ENCODE measurements at regions not wholly inside any gene's neighbourhood (a gene's known extent, or its start where the extent isn't known, plus 50 kb on each side); places are given as distances from the start of the nearest gene placed in this dataset.
"Not testable (repeated sequence)": the region's sequence is repeated elsewhere in the genome, so short reads cannot be mapped to it uniquely, and the experiment has no call there.

DNA sequence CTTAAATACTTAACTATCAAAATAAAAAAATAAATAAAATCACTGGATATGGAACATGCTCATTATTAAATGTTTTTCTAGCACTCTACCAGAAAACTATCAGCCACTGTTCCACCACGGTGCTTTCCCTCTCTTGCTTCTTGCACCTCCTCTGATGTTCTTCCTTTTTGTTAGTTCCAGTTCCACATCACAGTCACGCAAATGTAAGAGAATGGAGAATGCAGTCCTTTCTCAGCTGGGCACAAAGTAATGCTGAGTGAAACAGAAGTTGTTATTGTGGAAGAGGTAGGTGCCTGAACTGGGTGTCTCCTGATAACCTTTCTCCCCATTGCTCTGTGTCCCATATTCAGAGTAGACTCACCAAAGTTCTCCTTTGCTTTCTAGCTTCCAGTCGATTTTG lies 1116.9 kb upstream of the TMEM132C start:
- Histone ChIP-seq H3K36me3 (ENCODE audit: control insufficient read depth in 2 of 2, insufficient read depth in 2 of 2, low read length in 1 of 2) (no peaks in the 10 kb centered on the region), H3K4me3 (ENCODE audit: low read length in 2 of 2) (no peak overlapping the region), H3K4me1 (ENCODE audit: control insufficient read depth in 2 of 2, insufficient read depth in 2 of 2, low read length in 2 of 2) (peaks cover 0 to 3% of the 10 kb centered on the region in 2 donors), H3K27me3 (ENCODE audit: control insufficient read depth in 2 of 2, insufficient read depth in 1 of 2, low read length in 1 of 2) (peaks cover 0 to 5% of the 10 kb centered on the region in 2 donors), H3K27ac (ENCODE audit: low read depth in 1 of 2, low read length in 1 of 2) (no peak overlapping the region), H3K9me3 (ENCODE audit: control insufficient read depth in 2 of 2, insufficient read depth in 1 of 2, low read length in 1 of 2) (peaks cover 0 to 5% of the 10 kb centered on the region in 2 donors)
- no peak for DNase-seq (ENCODE audit: low read depth in 6 of 9, low spot score in 9 of 9)
- WGBS = 69% methylated on average over 3 of the region's 3 CpGs

GRCh38 chr12:127150479-127150878 lies 1116.5 kb upstream of the TMEM132C start:
- H3K36me3 ChIP-seq (ENCODE audit: control insufficient read depth in 2 of 2, insufficient read depth in 2 of 2, low read length in 1 of 2) = no peaks in the 10 kb centered on the region
- WGBS = 85% methylated on average over 4 of the region's 4 CpGs
- H3K27ac ChIP-seq (ENCODE audit: low read depth in 1 of 2, low read length in 1 of 2) = no peak overlapping the region
- peaks cover 0 to 5% of the 10 kb centered on the region in 2 donors for H3K27me3 ChIP-seq (ENCODE audit: control insufficient read depth in 2 of 2, insufficient read depth in 1 of 2, low read length in 1 of 2)
- peaks cover 0 to 5% of the 10 kb centered on the region in 2 donors for H3K9me3 ChIP-seq (ENCODE audit: control insufficient read depth in 2 of 2, insufficient read depth in 1 of 2, low read length in 1 of 2)
- no peak for DNase-seq (ENCODE audit: low read depth in 6 of 9, low spot score in 9 of 9)
- H3K4me1 ChIP-seq (ENCODE audit: control insufficient read depth in 2 of 2, insufficient read depth in 2 of 2, low read length in 2 of 2) = peaks cover 0 to 3% of the 10 kb centered on the region in 2 donors
- no peak overlapping the region for H3K4me3 ChIP-seq (ENCODE audit: low read length in 2 of 2)

GRCh38 chr12:127150956-127151355 lies 1116.0 kb upstream of the TMEM132C start:
- no peak for DNase-seq (ENCODE audit: low read depth in 6 of 9, low spot score in 9 of 9)
- Histone ChIP-seq H3K27ac (ENCODE audit: low read depth in 1 of 2, low read length in 1 of 2) (no peak overlapping the region), H3K9me3 (ENCODE audit: control insufficient read depth in 2 of 2, insufficient read depth in 1 of 2, low read length in 1 of 2) (peaks cover 0 to 5% of the 10 kb centered on the region in 2 donors), H3K4me1 (ENCODE audit: control insufficient read depth in 2 of 2, insufficient read depth in 2 of 2, low read length in 2 of 2) (peaks cover 0 to 3% of the 10 kb centered on the region in 2 donors), H3K36me3 (ENCODE audit: control insufficient read depth in 2 of 2, insufficient read depth in 2 of 2, low read length in 1 of 2) (no peaks in the 10 kb centered on the region), H3K4me3 (ENCODE audit: low read length in 2 of 2) (no peak overlapping the region), H3K27me3 (ENCODE audit: control insufficient read depth in 2 of 2, insufficient read depth in 1 of 2, low read length in 1 of 2) (peaks cover 0 to 5% of the 10 kb centered on the region in 2 donors)
- 92% methylated on average over 4 of the region's 4 CpGs for WGBS

DNA sequence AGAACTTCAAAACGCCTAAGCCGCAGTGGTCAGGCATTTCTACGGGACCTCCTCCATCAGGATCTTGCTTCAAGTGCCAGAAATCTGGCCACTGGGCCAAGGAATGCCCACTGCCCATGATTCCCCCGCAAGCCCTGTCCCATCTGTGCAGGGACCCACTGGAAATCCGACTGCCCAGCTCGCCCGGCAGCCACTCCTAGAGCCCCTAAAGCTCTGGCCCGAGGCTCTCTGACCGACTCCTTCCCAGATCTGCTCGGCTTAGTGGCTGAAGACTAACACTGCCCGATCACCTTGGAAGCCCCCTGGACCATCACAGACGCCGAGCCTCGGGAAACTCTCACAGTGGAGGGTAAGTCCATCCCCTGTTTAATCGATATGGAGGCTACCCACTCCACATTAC lies 1113.0 kb upstream of the TMEM132C start:
- no peaks in the 10 kb centered on the region for H3K36me3 ChIP-seq (ENCODE audit: control insufficient read depth in 2 of 2, insufficient read depth in 2 of 2, low read length in 1 of 2)
- no peaks in the 10 kb centered on the region for H3K27me3 ChIP-seq (ENCODE audit: control insufficient read depth in 2 of 2, insufficient read depth in 1 of 2, low read length in 1 of 2)
- H3K4me3 ChIP-seq (ENCODE audit: low read length in 2 of 2) = no peak overlapping the region
- 94% methylated on average over 15 of the region's 15 CpGs for WGBS
- DNase-seq (ENCODE audit: low read depth in 6 of 9, low spot score in 9 of 9) = no peak
- no peak overlapping the region for H3K27ac ChIP-seq (ENCODE audit: low read depth in 1 of 2, low read length in 1 of 2)
- H3K9me3 ChIP-seq (ENCODE audit: control insufficient read depth in 2 of 2, insufficient read depth in 1 of 2, low read length in 1 of 2) = no peaks in the 10 kb centered on the region
- no peaks in the 10 kb centered on the region for H3K4me1 ChIP-seq (ENCODE audit: control insufficient read depth in 2 of 2, insufficient read depth in 2 of 2, low read length in 2 of 2)

GRCh38 chr12:127154830-127155229 lies 1112.1 kb upstream of the TMEM132C start:
- H3K36me3 ChIP-seq (ENCODE audit: control insufficient read depth in 2 of 2, insufficient read depth in 2 of 2, low read length in 1 of 2); H3K27me3 ChIP-seq (ENCODE audit: control insufficient read depth in 2 of 2, insufficient read depth in 1 of 2, low read length in 1 of 2); H3K4me3 ChIP-seq (ENCODE audit: low read length in 2 of 2); H3K4me1 ChIP-seq (ENCODE audit: control insufficient read depth in 2 of 2, insufficient read depth in 2 of 2, low read length in 2 of 2); H3K27ac ChIP-seq (ENCODE audit: low read depth in 1 of 2, low read length in 1 of 2); H3K9me3 ChIP-seq (ENCODE audit: control insufficient read depth in 2 of 2, insufficient read depth in 1 of 2, low read length in 1 of 2); DNase-seq (ENCODE audit: low read depth in 6 of 9, low spot score in 9 of 9): not testable (repeated sequence)
- 100% methylated on average over 1 of the region's 1 CpG for WGBS

DNA sequence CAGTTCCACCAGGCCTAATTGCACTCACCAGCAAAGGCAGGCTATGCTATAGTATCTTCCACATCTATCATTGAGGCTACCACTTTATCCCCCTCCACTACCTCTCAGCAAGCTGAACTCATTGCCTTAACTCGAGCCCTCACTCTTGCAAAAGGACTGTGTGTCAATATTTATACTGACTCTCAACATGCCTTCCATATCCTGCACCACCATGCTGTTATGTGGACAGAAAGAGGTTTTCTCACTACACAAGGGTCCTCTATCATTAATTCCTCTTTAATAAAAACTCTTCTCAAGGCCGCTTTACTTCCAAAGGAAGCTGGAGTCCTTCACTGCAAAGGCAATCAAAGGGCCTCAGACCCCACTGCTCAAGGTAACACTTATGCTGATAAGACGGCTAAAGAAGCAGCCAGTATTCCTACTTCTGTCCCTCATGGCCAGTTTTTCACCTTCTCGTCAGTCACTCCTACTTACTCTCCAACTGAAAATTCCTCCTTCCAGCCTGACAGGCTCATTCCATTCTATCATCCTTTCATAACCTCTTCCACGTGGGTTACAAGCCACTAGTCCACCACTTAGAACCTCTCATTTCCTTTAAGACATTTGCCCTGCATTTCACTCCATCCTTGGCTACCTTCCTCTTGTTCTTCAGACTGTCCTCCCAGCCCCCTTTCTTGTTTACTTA lies 1110.9 kb upstream of the TMEM132C start:
- H3K9me3 ChIP-seq (ENCODE audit: control insufficient read depth in 2 of 2, insufficient read depth in 1 of 2, low read length in 1 of 2); H3K36me3 ChIP-seq (ENCODE audit: control insufficient read depth in 2 of 2, insufficient read depth in 2 of 2, low read length in 1 of 2): not testable (repeated sequence)

GRCh38 chr12:127157501-127158366 lies 1109.2 kb upstream of the TMEM132C start:
- not testable (repeated sequence) for H3K36me3 ChIP-seq (ENCODE audit: control insufficient read depth in 2 of 2, insufficient read depth in 2 of 2, low read length in 1 of 2); H3K4me1 ChIP-seq (ENCODE audit: control insufficient read depth in 2 of 2, insufficient read depth in 2 of 2, low read length in 2 of 2); H3K4me3 ChIP-seq (ENCODE audit: low read length in 2 of 2); H3K27me3 ChIP-seq (ENCODE audit: control insufficient read depth in 2 of 2, insufficient read depth in 1 of 2, low read length in 1 of 2); H3K9me3 ChIP-seq (ENCODE audit: control insufficient read depth in 2 of 2, insufficient read depth in 1 of 2, low read length in 1 of 2); H3K27ac ChIP-seq (ENCODE audit: low read depth in 1 of 2, low read length in 1 of 2); DNase-seq (ENCODE audit: low read depth in 6 of 9, low spot score in 9 of 9)
- 92% methylated on average over 8 of the region's 8 CpGs for WGBS

More for the DNA sequence above, 1110.9 kb upstream of the TMEM132C start:
- H3K4me1 ChIP-seq (ENCODE audit: control insufficient read depth in 2 of 2, insufficient read depth in 2 of 2, low read length in 2 of 2); DNase-seq (ENCODE audit: low read depth in 6 of 9, low spot score in 9 of 9); H3K27ac ChIP-seq (ENCODE audit: low read depth in 1 of 2, low read length in 1 of 2); H3K27me3 ChIP-seq (ENCODE audit: control insufficient read depth in 2 of 2, insufficient read depth in 1 of 2, low read length in 1 of 2); H3K4me3 ChIP-seq (ENCODE audit: low read length in 2 of 2): not testable (repeated sequence)
- WGBS = 88% methylated on average over 5 of the region's 5 CpGs

GRCh38 chr12:127158385-127159061 lies 1108.4 kb upstream of the TMEM132C start:
- H3K4me3 ChIP-seq (ENCODE audit: low read length in 2 of 2) = no peak overlapping the region
- 96% methylated on average over 4 of the region's 4 CpGs for WGBS
- H3K36me3 ChIP-seq (ENCODE audit: control insufficient read depth in 2 of 2, insufficient read depth in 2 of 2, low read length in 1 of 2) = no peaks in the 10 kb centered on the region
- no peak for DNase-seq (ENCODE audit: low read depth in 6 of 9, low spot score in 9 of 9)
- no peaks in the 10 kb centered on the region for H3K9me3 ChIP-seq (ENCODE audit: control insufficient read depth in 2 of 2, insufficient read depth in 1 of 2, low read length in 1 of 2)
- no peaks in the 10 kb centered on the region for H3K4me1 ChIP-seq (ENCODE audit: control insufficient read depth in 2 of 2, insufficient read depth in 2 of 2, low read length in 2 of 2)
- no peak overlapping the region for H3K27ac ChIP-seq (ENCODE audit: low read depth in 1 of 2, low read length in 1 of 2)
- H3K27me3 ChIP-seq (ENCODE audit: control insufficient read depth in 2 of 2, insufficient read depth in 1 of 2, low read length in 1 of 2) = no peaks in the 10 kb centered on the region

DNA sequence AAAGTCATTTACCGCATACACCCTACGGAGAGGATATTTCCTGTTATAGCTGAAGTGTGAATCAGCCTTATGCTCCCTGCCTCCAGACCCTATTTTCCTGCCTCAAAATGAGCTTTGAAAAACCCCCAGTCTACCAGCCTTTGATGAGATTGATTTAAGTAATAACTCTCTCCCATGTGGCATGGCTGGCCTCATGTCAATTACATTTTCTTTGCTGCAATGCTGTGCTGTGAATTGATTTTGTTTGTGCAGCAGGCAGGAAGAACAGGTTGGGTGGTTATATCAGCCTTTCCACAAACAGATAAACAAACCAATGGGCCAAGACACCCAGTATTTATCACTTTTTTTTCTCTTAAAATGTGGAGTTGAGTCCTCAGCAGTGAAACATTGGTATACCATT lies 1105.5 kb upstream of the TMEM132C start:
- DNase-seq (ENCODE audit: low read depth in 6 of 9, low spot score in 9 of 9) = no peak
- H3K4me1 ChIP-seq (ENCODE audit: control insufficient read depth in 2 of 2, insufficient read depth in 2 of 2, low read length in 2 of 2) = no peaks in the 10 kb centered on the region
- no peaks in the 10 kb centered on the region for H3K9me3 ChIP-seq (ENCODE audit: control insufficient read depth in 2 of 2, insufficient read depth in 1 of 2, low read length in 1 of 2)
- no peak overlapping the region for H3K4me3 ChIP-seq (ENCODE audit: low read length in 2 of 2)
- H3K27ac ChIP-seq (ENCODE audit: low read depth in 1 of 2, low read length in 1 of 2) = no peak overlapping the region
- H3K27me3 ChIP-seq (ENCODE audit: control insufficient read depth in 2 of 2, insufficient read depth in 1 of 2, low read length in 1 of 2) = peaks cover 0 to 7% of the 10 kb centered on the region in 2 donors
- WGBS = 91% methylated on average over 2 of the region's 2 CpGs
- no peaks in the 10 kb centered on the region for H3K36me3 ChIP-seq (ENCODE audit: control insufficient read depth in 2 of 2, insufficient read depth in 2 of 2, low read length in 1 of 2)
